ENCODE measurements at regions not wholly inside any gene's neighbourhood (a gene's known extent, or its start where the extent isn't known, plus 50 kb on each side); places are given as distances from the start of the nearest gene placed in this dataset.

DNA sequence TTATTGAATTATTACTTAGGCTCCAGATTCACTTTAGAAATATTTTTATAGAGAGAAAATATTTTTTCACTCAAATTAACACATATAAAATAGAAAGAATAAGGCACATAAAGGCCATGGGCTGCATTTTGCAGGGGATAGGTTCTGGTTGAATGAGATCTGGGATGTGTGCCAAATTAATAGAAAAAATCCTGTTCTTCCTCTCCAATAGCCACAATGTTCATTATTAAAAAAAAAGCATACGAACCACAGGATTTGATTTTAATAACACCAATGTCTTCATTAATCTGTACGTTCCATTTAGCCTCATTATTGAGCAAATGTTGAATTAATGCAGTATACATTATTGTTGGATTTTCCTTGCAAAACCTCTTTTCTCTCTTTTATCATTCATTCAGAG lies 622.8 kb upstream of the AGTR1 start:
- Histone ChIP-seq H2BK5ac (ENCODE audit: low read depth, low read length, poor library complexity, severe bottlenecking) (no peak overlapping the region), H3K56ac (ENCODE audit: extremely low read depth, insufficient read depth, low read length) (no peak overlapping the region), H4K91ac (ENCODE audit: insufficient read depth, low read depth, low read length) (no peak overlapping the region), H3K9ac (ENCODE audit: low read depth, low read length) (no peak overlapping the region), H3K4me3 (ENCODE audit: insufficient read depth, low read depth, low read length) (no peak overlapping the region), H2BK15ac (ENCODE audit: low read depth, low read length) (no peak overlapping the region), H2BK20ac (ENCODE audit: low read depth, low read length) (no peak overlapping the region), H3K4ac (ENCODE audit: low read depth, low read length) (no peak overlapping the region), H3K18ac (ENCODE audit: low read depth, low read length) (no peak overlapping the region), H3K23ac (ENCODE audit: low read depth, low read length) (no peak overlapping the region), H4K8ac (ENCODE audit: low read depth in 2 of 2, low read length in 2 of 2) (no peak overlapping the region), H3K14ac (replicated peaks; ENCODE audit: low read depth, low read length) (no peak overlapping the region), H3K9me1 (ENCODE audit: insufficient read depth, low read length) (no peaks in the 10 kb centered on the region), H3K36me3 (ENCODE audit: control insufficient read depth, insufficient read depth, low read length) (no peaks in the 10 kb centered on the region), H4K20me1 (ENCODE audit: insufficient read depth, low read length) (no peaks in the 10 kb centered on the region), H3K4me2 (ENCODE audit: low read depth, low read length) (no peak overlapping the region), H4K5ac (ENCODE audit: low read depth, low read length) (no peak overlapping the region), H3K27ac (ENCODE audit: insufficient read depth, low read length) (no peak overlapping the region), H3K27me3 (ENCODE audit: control insufficient read depth, insufficient read depth, low read length) (no peaks in the 10 kb centered on the region), H2AK9ac (replicated peaks; ENCODE audit: low read depth, low read length, poor library complexity) (no peak overlapping the region), H2AFZ (replicated peaks; ENCODE audit: low read length, poor library complexity) (no peak overlapping the region), H2BK120ac (ENCODE audit: low read depth, low read length) (no peak overlapping the region), H3K4me1 (ENCODE audit: control insufficient read depth, insufficient read depth, low read length) (no peaks in the 10 kb centered on the region), H2AK5ac (ENCODE audit: low read depth, low read length) (no peak overlapping the region), H3K79me1 (ENCODE audit: low read depth in 1 of 2, low read length in 2 of 2) (no peaks in the 10 kb centered on the region), H3K9me3 (ENCODE audit: control insufficient read depth, insufficient read depth, low read length) (no peaks in the 10 kb centered on the region)
- CTCF ChIA-PET, result no interaction called here
- dilution Hi-C loops (cut with HindIII; ENCODE audit: low sequenced_read_pairs, unreplicated experiment), result no loop called here
- in situ Hi-C loops (cut with MboI; ENCODE audit: low sequenced_read_pairs), result no loop called here
- POLR2A ChIA-PET (ENCODE audit: unreplicated experiment), result no interaction called here
- BruUV-seq (replicated peaks), result no TSS peak
- intact Hi-C loops (cut with micrococcal nuclease), result loop anchor here (5.0 to 10.0 kb wide), 5 partner anchors 290 to 1430 kb away; no protein-coding TSS in a partner anchor
- no peak for TF ChIP-seq CHD1 (IDR thresholded peaks at IDR 0.05; ENCODE audit: low read depth, low read length)
- no peak for TF ChIP-seq FOS (IDR thresholded peaks at IDR 0.05; ENCODE audit: low read depth, low read length)
- TF ChIP-seq, protein P1, sequence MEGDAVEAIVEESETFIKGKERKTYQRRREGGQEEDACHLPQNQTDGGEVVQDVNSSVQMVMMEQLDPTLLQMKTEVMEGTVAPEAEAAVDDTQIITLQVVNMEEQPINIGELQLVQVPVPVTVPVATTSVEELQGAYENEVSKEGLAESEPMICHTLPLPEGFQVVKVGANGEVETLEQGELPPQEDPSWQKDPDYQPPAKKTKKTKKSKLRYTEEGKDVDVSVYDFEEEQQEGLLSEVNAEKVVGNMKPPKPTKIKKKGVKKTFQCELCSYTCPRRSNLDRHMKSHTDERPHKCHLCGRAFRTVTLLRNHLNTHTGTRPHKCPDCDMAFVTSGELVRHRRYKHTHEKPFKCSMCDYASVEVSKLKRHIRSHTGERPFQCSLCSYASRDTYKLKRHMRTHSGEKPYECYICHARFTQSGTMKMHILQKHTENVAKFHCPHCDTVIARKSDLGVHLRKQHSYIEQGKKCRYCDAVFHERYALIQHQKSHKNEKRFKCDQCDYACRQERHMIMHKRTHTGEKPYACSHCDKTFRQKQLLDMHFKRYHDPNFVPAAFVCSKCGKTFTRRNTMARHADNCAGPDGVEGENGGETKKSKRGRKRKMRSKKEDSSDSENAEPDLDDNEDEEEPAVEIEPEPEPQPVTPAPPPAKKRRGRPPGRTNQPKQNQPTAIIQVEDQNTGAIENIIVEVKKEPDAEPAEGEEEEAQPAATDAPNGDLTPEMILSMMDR (conservative IDR thresholded peaks at IDR 0.05; ENCODE audit: low read depth, low read length), result no peak
- no peak for TF ChIP-seq BHLHE40 (IDR thresholded peaks at IDR 0.05; ENCODE audit: low read depth, low read length)
- WGBS, 2 experiments (ENCODE audit: extremely low coverage in 2 of 2, insufficient read length in 1 of 2), result no CpG with 5 or more reads among the region's 2 CpGs
- no peak for ATAC-seq (ENCODE audit: low read depth)
- DNase-seq, result no peak

All from IMR-90 (cell line).